ENCODE measurements at regions not wholly inside any gene's neighbourhood (a gene's known extent, or its start where the extent isn't known, plus 50 kb on each side); places are given as distances from the start of the nearest gene placed in this dataset.

GRCh38 chr16:64475627-64476351 lies 646.1 kb downstream of the CDH11 start:
- TF ChIP-seq POLR2A (IDR thresholded peaks at IDR 0.05; ENCODE audit: extremely low read depth, insufficient read length) (no peak), CTCF (IDR thresholded peaks at IDR 0.05; ENCODE audit: low read depth, low read length) (no peak), MYC (IDR thresholded peaks at IDR 0.05; ENCODE audit: low read depth, low read length) (no peak)
- TF ChIP-seq, protein P1, sequence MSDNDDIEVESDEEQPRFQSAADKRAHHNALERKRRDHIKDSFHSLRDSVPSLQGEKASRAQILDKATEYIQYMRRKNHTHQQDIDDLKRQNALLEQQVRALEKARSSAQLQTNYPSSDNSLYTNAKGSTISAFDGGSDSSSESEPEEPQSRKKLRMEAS (IDR thresholded peaks at IDR 0.05; ENCODE audit: low read depth, low read length): no peak
- DNase-seq (ENCODE audit: low read depth): no peak
- no peak overlapping the region for H3K4me3 ChIP-seq (ENCODE audit: low read depth, low read length)

GRCh38 chr16:64470916-64471315 lies 650.9 kb downstream of the CDH11 start:
- DNase-seq (ENCODE audit: low read depth): no peak
- TF ChIP-seq MYC (IDR thresholded peaks at IDR 0.05; ENCODE audit: low read depth, low read length) (no peak), CTCF (IDR thresholded peaks at IDR 0.05; ENCODE audit: low read depth, low read length) (no peak), POLR2A (IDR thresholded peaks at IDR 0.05; ENCODE audit: extremely low read depth, insufficient read length) (no peak)
- TF ChIP-seq, protein P1 (IDR thresholded peaks at IDR 0.05; ENCODE audit: low read depth, low read length): no peak
- no peak overlapping the region for H3K4me3 ChIP-seq (ENCODE audit: low read depth, low read length)

DNA sequence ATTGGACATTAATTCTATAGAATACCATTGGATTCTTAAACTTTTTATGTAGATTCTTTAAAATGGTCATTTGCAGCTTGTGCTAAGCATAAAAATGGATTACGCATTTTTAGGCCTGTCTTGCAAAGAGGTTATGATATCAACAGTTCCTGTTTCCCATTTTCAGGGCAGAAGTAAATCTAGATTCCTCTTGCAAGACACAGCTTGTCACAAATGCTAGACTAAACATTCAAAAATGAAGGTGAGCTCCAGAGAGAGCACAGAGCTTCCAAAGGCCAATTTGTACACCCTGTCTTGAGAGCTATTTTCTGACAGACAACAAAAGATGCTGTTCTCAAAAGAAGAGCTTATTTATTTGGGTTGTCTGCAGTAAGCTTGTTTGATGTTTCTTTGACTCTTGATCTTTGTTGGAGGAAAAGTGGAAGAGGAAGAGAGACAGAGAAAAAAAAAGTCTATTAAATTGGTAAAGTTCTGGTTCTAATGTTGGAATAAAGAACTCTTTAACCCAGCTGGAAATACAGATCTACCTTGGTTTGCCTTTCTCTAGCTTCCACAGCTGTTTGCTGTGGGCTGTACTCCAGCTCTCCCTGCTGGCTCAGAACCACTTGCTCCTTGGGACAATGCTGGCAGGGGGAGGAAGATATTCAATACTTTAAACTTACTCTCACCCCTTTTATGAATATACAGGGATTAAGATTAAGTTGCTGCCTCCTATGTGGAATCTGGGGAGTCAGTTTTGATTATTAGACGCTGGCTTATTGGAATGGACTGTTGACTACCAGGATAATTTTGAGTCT lies 651.8 kb downstream of the CDH11 start:
- TF ChIP-seq MYC (IDR thresholded peaks at IDR 0.05; ENCODE audit: low read depth, low read length) (no peak), POLR2A (IDR thresholded peaks at IDR 0.05; ENCODE audit: extremely low read depth, insufficient read length) (no peak), CTCF (IDR thresholded peaks at IDR 0.05; ENCODE audit: low read depth, low read length) (no peak)
- TF ChIP-seq, protein P1 (IDR thresholded peaks at IDR 0.05; ENCODE audit: low read depth, low read length): no peak
- DNase-seq (ENCODE audit: low read depth): no peak
- no peak overlapping the region for H3K4me3 ChIP-seq (ENCODE audit: low read depth, low read length)

DNA sequence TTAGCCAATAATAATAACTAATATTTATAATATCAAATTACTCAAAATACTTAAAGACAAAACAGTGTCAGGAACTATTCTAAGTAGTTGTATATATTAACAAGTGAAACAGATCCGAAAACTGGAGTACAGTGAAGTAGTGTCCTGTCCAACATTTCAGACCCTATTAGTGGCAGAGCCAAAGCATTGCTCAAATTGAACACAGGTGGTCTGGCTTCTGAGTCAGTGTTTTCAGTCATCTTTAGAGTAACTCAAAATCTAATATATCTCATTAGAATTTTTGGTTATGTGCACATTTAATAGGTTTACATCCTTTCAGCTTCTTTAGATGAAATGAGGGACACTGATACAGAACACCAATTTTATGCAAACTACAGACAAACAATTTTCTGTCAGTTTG lies 652.5 kb downstream of the CDH11 start:
- no peak overlapping the region for H3K4me3 ChIP-seq (ENCODE audit: low read depth, low read length)
- no peak for DNase-seq (ENCODE audit: low read depth)
- no peak for TF ChIP-seq CTCF (IDR thresholded peaks at IDR 0.05; ENCODE audit: low read depth, low read length)
- no peak for TF ChIP-seq MYC (IDR thresholded peaks at IDR 0.05; ENCODE audit: low read depth, low read length)
- TF ChIP-seq, protein P1 (IDR thresholded peaks at IDR 0.05; ENCODE audit: low read depth, low read length): no peak
- no peak for TF ChIP-seq POLR2A (IDR thresholded peaks at IDR 0.05; ENCODE audit: extremely low read depth, insufficient read length)

- TF ChIP-seq MYC (IDR thresholded peaks at IDR 0.05; ENCODE audit: low read depth, low read length): no peak
- TF ChIP-seq CTCF (IDR thresholded peaks at IDR 0.05; ENCODE audit: low read depth, low read length): no peak
- TF ChIP-seq, protein P1 (IDR thresholded peaks at IDR 0.05; ENCODE audit: low read depth, low read length): no peak
- TF ChIP-seq POLR2A (IDR thresholded peaks at IDR 0.05; ENCODE audit: extremely low read depth, insufficient read length): no peak
Measured at GRCh38 chr16:64468515-64469090, 653.3 kb downstream of the CDH11 start.

More at GRCh38 chr16:64468515-64469090, 653.3 kb downstream of the CDH11 start:
- no peak for DNase-seq (ENCODE audit: low read depth)
- H3K4me3 ChIP-seq (ENCODE audit: low read depth, low read length): no peak overlapping the region
